ENCODE measurements at regions not wholly inside any gene's neighbourhood (a gene's known extent, or its start where the extent isn't known, plus 50 kb on each side); places are given as distances from the start of the nearest gene placed in this dataset.

- in situ Hi-C loops (cut with MboI) = no loop called here
- no peak for FAIRE-seq
- RAD21 ChIA-PET (ENCODE audit: unreplicated experiment) = no interaction called here
- POLR2A ChIA-PET = no interaction called here
- CTCF ChIA-PET = no interaction called here
- H3K9ac ChIP-seq (ENCODE audit: control insufficient read depth, insufficient read depth, low read length) = no peak overlapping the region
- H3K79me2 ChIP-seq (ENCODE audit: control insufficient read depth, insufficient read depth, low read length) = no peaks in the 10 kb centered on the region
- intact Hi-C loops (cut with micrococcal nuclease; ENCODE audit: unreplicated experiment) = no loop called here
- BruUV-seq (replicated peaks) = no TSS peak
- no peak overlapping the region for H3K4me3 ChIP-seq
- H3K9me3 ChIP-seq (replicated peaks; ENCODE audit: control insufficient read depth, insufficient read depth, low read length) = no peaks in the 10 kb centered on the region
- no peaks in the 10 kb centered on the region for H3K36me3 ChIP-seq (ENCODE audit: control insufficient read depth in 2 of 2, insufficient read depth in 2 of 2, low read length in 1 of 2)
- no peak overlapping the region for H3K27ac ChIP-seq (ENCODE audit: control insufficient read depth, insufficient read depth)
- SMC1A ChIA-PET (ENCODE audit: uncharacterized antibody, unreplicated experiment) = interaction anchor here (0.6 kb wide), 1 partner anchor 1228 kb away, joined by 3 read pairs; no protein-coding TSS in a partner anchor
- H4K20me1 ChIP-seq (ENCODE audit: control insufficient read depth, insufficient read depth) = no peaks in the 10 kb centered on the region
- no peak overlapping the region for H2AFZ ChIP-seq (ENCODE audit: control insufficient read depth, low read depth, low read length)
- H3K27me3 ChIP-seq (replicated peaks in 1 of 2; ENCODE audit: control insufficient read depth in 2 of 2, insufficient read depth in 2 of 2, low read length in 1 of 2) = no peaks in the 10 kb centered on the region
- 10% methylated on average over 2 of the region's 2 CpGs for WGBS (ENCODE audit: insufficient coverage, insufficient replicate concordance, low lambda C conversion rate, missing lambda C conversion rate)
- no peak for DNase-seq (ENCODE audit: low read depth, low spot score)
- no peak for ATAC-seq
- H3K4me1 ChIP-seq (ENCODE audit: control insufficient read depth, insufficient read depth, low read length) = no peaks in the 10 kb centered on the region
- no peak for TF ChIP-seq BRCA1 (IDR thresholded peaks at IDR 0.05; ENCODE audit: low read depth, low read length)
- no peak for TF ChIP-seq HCFC1 (IDR thresholded peaks at IDR 0.05; ENCODE audit: low read length)
- TF ChIP-seq RELA (IDR thresholded peaks at IDR 0.05; ENCODE audit: borderline replicate concordance, partially characterized antibody) = no peak
- no peak for TF ChIP-seq USF1 (IDR thresholded peaks at IDR 0.05; ENCODE audit: borderline replicate concordance, extremely low read length, insufficient read depth, low read depth, low read length)
- TF ChIP-seq ESRRA (IDR thresholded peaks at IDR 0.05; ENCODE audit: low read length) = no peak
- TF ChIP-seq ZNF622 (IDR thresholded peaks at IDR 0.05) = no peak
- TF ChIP-seq TARDBP (IDR thresholded peaks at IDR 0.05; ENCODE audit: borderline replicate concordance) = no peak
- TF ChIP-seq LARP7 (IDR thresholded peaks at IDR 0.05) = no peak
- H3K4me2 ChIP-seq (ENCODE audit: control insufficient read depth, insufficient read depth) = no peak overlapping the region
These were observed 261.8 kb downstream of the PAPSS1 start for GRCh38 chr4:107458194-107458593.

DNA sequence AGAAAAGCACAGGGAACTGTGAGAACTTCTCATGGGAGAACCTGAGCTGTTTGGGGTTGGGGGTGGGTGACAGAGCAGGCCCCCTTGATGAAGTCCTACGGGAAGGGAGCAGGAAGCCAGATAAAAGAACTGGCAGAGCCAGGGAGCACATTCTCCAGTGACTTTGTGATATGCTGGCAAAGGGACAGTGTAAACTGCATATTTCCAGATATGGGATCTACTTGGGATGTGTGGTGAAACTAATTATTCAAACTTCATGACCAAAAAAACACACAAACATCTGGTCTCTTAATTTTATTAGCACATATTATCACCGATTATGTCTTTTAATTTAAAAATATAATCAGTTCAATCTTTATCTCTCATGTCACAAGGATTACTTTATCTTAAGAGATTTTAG, 266.0 kb downstream of the PAPSS1 start:
- ATAC-seq = no peak
- 36% methylated on average over 2 of the region's 2 CpGs for WGBS (ENCODE audit: insufficient coverage, insufficient replicate concordance, low lambda C conversion rate, missing lambda C conversion rate)
- TF ChIP-seq ZBTB40 (IDR thresholded peaks at IDR 0.05; ENCODE audit: borderline replicate concordance) (no peak), FOXK2 (IDR thresholded peaks at IDR 0.05) (no peak), POU2F2 (IDR thresholded peaks at IDR 0.05; ENCODE audit: borderline replicate concordance, low read depth, low read length) (no peak), ZNF207 (IDR thresholded peaks at IDR 0.05; ENCODE audit: borderline replicate concordance) (no peak), NFYA (IDR thresholded peaks at IDR 0.05; ENCODE audit: borderline replicate concordance, low read depth, low read length) (no peak), CBFB (IDR thresholded peaks at IDR 0.05; ENCODE audit: low read depth) (no peak), KLF5 (IDR thresholded peaks at IDR 0.05; ENCODE audit: partially characterized antibody) (no peak), TCF3 (IDR thresholded peaks at IDR 0.05; ENCODE audit: borderline replicate concordance, insufficient read depth, low read depth, low read length) (no peak), RCOR1 (conservative IDR thresholded peaks at IDR 0.05; ENCODE audit: low read depth, low read length) (no peak)

More for the DNA sequence above, 266.0 kb downstream of the PAPSS1 start:
- BruUV-seq (replicated peaks) = no TSS peak
- Histone ChIP-seq H3K4me2 (ENCODE audit: control insufficient read depth, insufficient read depth) (no peak overlapping the region), H3K4me3 (no peak overlapping the region), H3K27ac (ENCODE audit: control insufficient read depth, insufficient read depth) (no peak overlapping the region), H4K20me1 (ENCODE audit: control insufficient read depth, insufficient read depth) (no peaks in the 10 kb centered on the region), H3K9ac (ENCODE audit: control insufficient read depth, insufficient read depth, low read length) (no peak overlapping the region), H3K9me3 (replicated peaks; ENCODE audit: control insufficient read depth, insufficient read depth, low read length) (no peaks in the 10 kb centered on the region), H3K36me3 (ENCODE audit: control insufficient read depth in 2 of 2, insufficient read depth in 2 of 2, low read length in 1 of 2) (no peaks in the 10 kb centered on the region), H3K4me1 (ENCODE audit: control insufficient read depth, insufficient read depth, low read length) (no peaks in the 10 kb centered on the region), H3K27me3 (replicated peaks in 1 of 2; ENCODE audit: control insufficient read depth in 2 of 2, insufficient read depth in 2 of 2, low read length in 1 of 2) (no peaks in the 10 kb centered on the region; a peak in 1 of 4 replicates), H3K79me2 (ENCODE audit: control insufficient read depth, insufficient read depth, low read length) (no peaks in the 10 kb centered on the region), H2AFZ (ENCODE audit: control insufficient read depth, low read depth, low read length) (no peak overlapping the region)
- SMC1A ChIA-PET (ENCODE audit: uncharacterized antibody, unreplicated experiment) = no interaction called here
- in situ Hi-C loops (cut with MboI) = no loop called here
- RAD21 ChIA-PET (ENCODE audit: unreplicated experiment) = no interaction called here
- POLR2A ChIA-PET = no interaction called here
- FAIRE-seq (no peak), DNase-seq (ENCODE audit: low read depth, low spot score) (no peak)
- CTCF ChIA-PET = no interaction called here
- intact Hi-C loops (cut with micrococcal nuclease; ENCODE audit: unreplicated experiment) = no loop called here
